Endodermal cell (in vitro differentiated cells): ENCODE measurements at regions not wholly inside any gene's neighbourhood (a gene's known extent, or its start where the extent isn't known, plus 50 kb on each side); places are given as distances from the start of the nearest gene placed in this dataset.

Source experiments
- DNase-seq: peaks from one replicate; pipeline ENCODE4 v3.0.0-alpha.2; 2017
- H3K27ac ChIP-seq: 2 replicates; pipeline ENCODE4 v1.5.1; 2013; ENCODE audit warnings: mild to moderate bottlenecking, low read depth, low read length, moderate library complexity
- H3K27me3 ChIP-seq: 2 replicates; pipeline ENCODE4 v1.6.1; 2013; ENCODE audit warnings: mild to moderate bottlenecking, low read length, moderate library complexity; ENCODE audit not compliant: insufficient read depth, control insufficient read depth, poor library complexity, severe bottlenecking
- H3K36me3 ChIP-seq: 2 replicates; pipeline ENCODE4 v1.7.0; 2013; ENCODE audit warnings: mild to moderate bottlenecking, low read length, moderate library complexity; ENCODE audit not compliant: control insufficient read depth, insufficient read depth
- H3K4me1 ChIP-seq: one replicate; pipeline ENCODE4 v1.7.0; 2013; ENCODE audit warnings: low read length; ENCODE audit not compliant: control insufficient read depth, insufficient read depth
- H3K4me3 ChIP-seq: 2 replicates; pipeline ENCODE4 v1.5.1; 2013; ENCODE audit warnings: mild to moderate bottlenecking, low read length, moderate library complexity
- H3K9ac ChIP-seq: 2 replicates; pipeline ENCODE4 v1.6.1; 2013; ENCODE audit warnings: mild to moderate bottlenecking, low read length, moderate library complexity; ENCODE audit not compliant: poor library complexity, severe bottlenecking; ENCODE audit errors: extremely low read depth
- H3K9me3 ChIP-seq: 2 replicates; pipeline ENCODE4 v1.6.1; 2013; ENCODE audit warnings: mild to moderate bottlenecking, low read length, moderate library complexity; ENCODE audit not compliant: control insufficient read depth
- H3K27ac Mint-ChIP-seq: 2 replicates; pipeline ENCODE4 v1.8.0; 2020; ENCODE audit warnings: mixed read lengths
- H3K27me3 Mint-ChIP-seq: 2 replicates; pipeline ENCODE4 v1.8.0; 2021; ENCODE audit warnings: mild to moderate bottlenecking, mixed read lengths; ENCODE audit not compliant: insufficient read depth
- H3K36me3 Mint-ChIP-seq: 2 replicates; pipeline ENCODE4 v1.8.0; 2020; ENCODE audit warnings: low read depth, mixed read lengths
- H3K4me1 Mint-ChIP-seq: 2 replicates; pipeline ENCODE4 v1.8.0; 2020; ENCODE audit warnings: mixed read lengths
- H3K4me3 Mint-ChIP-seq: 2 replicates; pipeline ENCODE4 v1.8.0; 2020; ENCODE audit warnings: mild to moderate bottlenecking, moderate library complexity, mixed read lengths
- H3K9me3 Mint-ChIP-seq: 2 replicates; pipeline ENCODE4 v1.8.0; 2020; ENCODE audit warnings: mild to moderate bottlenecking, mixed read lengths
- CTCF ChIP-seq: fragments of 200-600 bp; sonication (generic); conservative IDR thresholded peaks from 2 replicates; pipeline ENCODE4 v1.5.0; 2021; ENCODE audit warnings: antibody characterized with exemption, mild to moderate bottlenecking
- WGBS, 2 experiments: methylation state at CpG; one replicate each; pipeline versions ENCODE4 v1.1.5 to v1.1.7; 2013; ENCODE audit warnings: missing lambda C conversion rate in 2 of 2, mixed read lengths in 1 of 2; ENCODE audit not compliant: insufficient coverage in 1 of 2, insufficient read length in 1 of 2; 5-methylcytosine and 5-hydroxymethylcytosine counted together

- H3K4me3 ChIP-seq = no peak overlapping the region
- no peak overlapping the region for H3K9ac ChIP-seq
- no peaks in the 10 kb centered on the region for H3K36me3 ChIP-seq
- no peaks in the 10 kb centered on the region for H3K4me1 ChIP-seq
- WGBS, 2 experiments = 89 to 96% methylated on average over 11 to 13 of the region's 13 CpGs
- no peaks in the 10 kb centered on the region for H3K4me1 Mint-ChIP-seq
- no peak for TF ChIP-seq CTCF
- no peaks in the 10 kb centered on the region for H3K27me3 ChIP-seq
- H3K27ac ChIP-seq = no peak overlapping the region
- peaks cover 20% of the 10 kb centered on the region for H3K9me3 Mint-ChIP-seq
- no peaks in the 10 kb centered on the region for H3K27me3 Mint-ChIP-seq
- no peak overlapping the region for H3K27ac Mint-ChIP-seq
- H3K4me3 Mint-ChIP-seq = no peak overlapping the region
- peaks cover 18% of the 10 kb centered on the region for H3K9me3 ChIP-seq
- no peak for DNase-seq
- no peaks in the 10 kb centered on the region for H3K36me3 Mint-ChIP-seq
These were observed 226.7 kb downstream of the BRD1 start for GRCh38 chr22:49600891-49601431.

- Mint-ChIP-seq H3K27me3 (no peaks in the 10 kb centered on the region), H3K9me3 (peaks cover 19% of the 10 kb centered on the region), H3K4me3 (no peak overlapping the region), H3K4me1 (no peaks in the 10 kb centered on the region), H3K36me3 (no peaks in the 10 kb centered on the region), H3K27ac (no peak overlapping the region)
- H3K4me3 ChIP-seq = no peak overlapping the region
- 92 to 93% methylated on average over 15 to 20 of the region's 20 CpGs for WGBS, 2 experiments
- no peaks in the 10 kb centered on the region for H3K36me3 ChIP-seq
- H3K9me3 ChIP-seq = peaks cover 17% of the 10 kb centered on the region
- no peaks in the 10 kb centered on the region for H3K27me3 ChIP-seq
- no peak overlapping the region for H3K9ac ChIP-seq
- H3K27ac ChIP-seq = no peak overlapping the region
- no peak for DNase-seq
- H3K4me1 ChIP-seq = no peaks in the 10 kb centered on the region
- no peak for TF ChIP-seq CTCF
These were observed 227.2 kb downstream of the BRD1 start for GRCh38 chr22:49600468-49600867.

GRCh38 chr22:49599691-49600455 is 227.8 kb downstream of the BRD1 start:
- peak overlapping the region; percentile 28 for H3K27ac Mint-ChIP-seq

More at GRCh38 chr22:49599691-49600455, 227.8 kb downstream of the BRD1 start:
- Mint-ChIP-seq H3K4me3 (no peak overlapping the region), H3K9me3 (peaks cover 14% of the 10 kb centered on the region), H3K27me3 (no peaks in the 10 kb centered on the region), H3K4me1 (no peaks in the 10 kb centered on the region), H3K36me3 (no peaks in the 10 kb centered on the region)
- no peak for TF ChIP-seq CTCF
- no peak overlapping the region for H3K9ac ChIP-seq
- H3K27ac ChIP-seq = no peak overlapping the region
- no peaks in the 10 kb centered on the region for H3K27me3 ChIP-seq
- H3K4me3 ChIP-seq = no peak overlapping the region
- no peaks in the 10 kb centered on the region for H3K4me1 ChIP-seq
- H3K9me3 ChIP-seq = peaks cover 12% of the 10 kb centered on the region
- H3K36me3 ChIP-seq = no peaks in the 10 kb centered on the region
- 91 to 96% methylated on average over 22 to 25 of the region's 25 CpGs for WGBS, 2 experiments
- no peak for DNase-seq
